Keratinocyte (primary cell): ENCODE measurements at regions not wholly inside any gene's neighbourhood (a gene's known extent, or its start where the extent isn't known, plus 50 kb on each side); places are given as distances from the start of the nearest gene placed in this dataset.

Experiments
- DNase-seq: peaks from one replicate; pipeline ENCODE4 v3.0.0-alpha.2; 2011; ENCODE audit warnings: low read depth, missing footprints, low spot score
- FAIRE-seq: peaks from 2 replicates; lab custom pipeline; 2011; peaks lifted over from hg19 to GRCh38; lab: Jason Lieb, UNC
- H2AFZ ChIP-seq: 2 replicates; pipeline ENCODE4 v1.6.0; 2012; ENCODE audit warnings: low read length, control low read depth, inconsistent platforms; ENCODE audit not compliant: control insufficient read depth
- H3K27ac ChIP-seq: 2 replicates; pipeline ENCODE4 v1.5.1; 2011; ENCODE audit warnings: low read length; ENCODE audit not compliant: control insufficient read depth, insufficient read depth
- H3K27me3 ChIP-seq: 3 replicates; pipeline ENCODE4 v1.6.0; 2011; ENCODE audit warnings: low read length; ENCODE audit not compliant: control insufficient read depth, insufficient read depth; ENCODE audit errors: extremely low read depth
- H3K36me3 ChIP-seq, 2 experiments: 2 replicates in 1 of 2; 3 replicates in 1 of 2; pipeline ENCODE4 v1.5.1; 2011; ENCODE audit warnings: low read length in 2 of 2, mild to moderate bottlenecking in 1 of 2; ENCODE audit not compliant: control insufficient read depth in 2 of 2, insufficient read depth in 2 of 2; ENCODE audit errors: extremely low read depth in 1 of 2
- H3K4me1 ChIP-seq: 3 replicates; pipeline ENCODE4 v1.5.1; 2011; ENCODE audit warnings: low read length; ENCODE audit not compliant: control insufficient read depth, insufficient read depth; ENCODE audit errors: extremely low read depth
- H3K4me2 ChIP-seq: 3 replicates; pipeline ENCODE4 v1.6.0; 2011; ENCODE audit warnings: low read depth, low read length; ENCODE audit not compliant: control insufficient read depth, insufficient read depth; ENCODE audit errors: extremely low read depth
- H3K4me3 ChIP-seq, 3 experiments: fragments of 200-600 bp in 1 of 3; sonication (generic) in 1 of 3; 2 replicates in 2 of 3; 3 replicates in 1 of 3; pipeline ENCODE4 v1.5.1; 2011 to 2016; ENCODE audit warnings: low read length in 3 of 3, mild to moderate bottlenecking in 3 of 3, control low read depth in 2 of 3, inconsistent platforms in 1 of 3, low read depth in 1 of 3, mixed read lengths in 1 of 3, mixed run types in 1 of 3, moderate library complexity in 1 of 3; ENCODE audit not compliant: control insufficient read depth in 2 of 3, insufficient read depth in 2 of 3; ENCODE audit errors: extremely low read depth in 1 of 3
- H3K79me2 ChIP-seq: 2 replicates; pipeline ENCODE4 v1.6.0; 2012; ENCODE audit warnings: low read length; ENCODE audit not compliant: control insufficient read depth, insufficient read depth
- H3K9ac ChIP-seq: 3 replicates; pipeline ENCODE4 v1.6.0; 2011; ENCODE audit warnings: low read length; ENCODE audit not compliant: control insufficient read depth, insufficient read depth; ENCODE audit errors: extremely low read depth
- H3K9me1 ChIP-seq: 3 replicates; pipeline ENCODE4 v1.6.0; 2011; ENCODE audit warnings: low read length; ENCODE audit not compliant: control insufficient read depth, insufficient read depth; ENCODE audit errors: extremely low read depth
- H3K9me3 ChIP-seq: 2 replicates; pipeline ENCODE4 v1.5.1; 2012; ENCODE audit warnings: low read depth, low read length; ENCODE audit not compliant: control insufficient read depth
- H4K20me1 ChIP-seq: 3 replicates; pipeline ENCODE4 v1.6.0; 2011; ENCODE audit warnings: low read length; ENCODE audit not compliant: control insufficient read depth, insufficient read depth; ENCODE audit errors: extremely low read depth
- EZH2 ChIP-seq: IDR thresholded peaks from one replicate; pipeline ENCODE4 v1.6.1; 2012; ENCODE audit warnings: inconsistent platforms, mild to moderate bottlenecking, low read length, moderate library complexity
- dilution Hi-C: fragments of 300-500 bp; cut with MboI; formaldehyde crosslinking; loops from one replicate; pipeline ENCODE4 v1.7.0; 2020; ENCODE audit warnings: low sequenced_read_pairs; ENCODE audit not compliant: extremely low pct_ligation_motif_present
- TF ChIP-seq, protein P1 (sequence below), 3 experiments: IDR thresholded peaks in 1 of 3; conservative IDR thresholded peaks in 1 of 3; optimal IDR thresholded peaks in 1 of 3; 2 replicates in 2 of 3; 3 replicates in 1 of 3; pipeline versions ENCODE3 to v1.5.1; 2011; ENCODE audit warnings: low read length in 3 of 3, mild to moderate bottlenecking in 3 of 3, moderate library complexity in 2 of 3, control low read depth in 1 of 3, inconsistent platforms in 1 of 3; ENCODE audit not compliant: insufficient read depth in 2 of 3; ENCODE audit errors: extremely low read depth in 1 of 3

DNA sequence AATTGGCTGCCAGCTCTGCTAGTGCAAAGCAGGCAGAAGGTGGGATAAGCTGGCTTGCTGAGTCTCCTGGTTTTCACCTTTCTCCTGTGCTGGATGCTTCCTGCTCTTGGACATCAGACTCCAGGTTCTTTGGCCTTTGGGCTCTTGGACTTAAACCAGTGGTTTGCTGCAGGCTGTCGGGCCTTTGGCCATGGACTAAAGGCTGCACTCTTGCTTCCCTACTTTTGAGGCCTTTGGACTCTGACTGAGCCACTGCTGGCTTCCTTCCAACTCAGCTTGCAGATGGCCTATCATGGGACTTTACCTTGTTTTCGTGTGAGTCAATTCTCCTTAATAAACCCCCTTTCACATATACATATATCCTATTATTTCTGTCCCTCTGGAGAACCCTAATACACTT, 1293.9 kb upstream of the CDH6 start:
- Histone ChIP-seq H3K9me3 (peaks cover under 1% of the 10 kb centered on the region), H3K4me3 (no peak overlapping the region), H2AFZ (no peak overlapping the region), H3K27me3 (no peaks in the 10 kb centered on the region), H3K27ac (no peak overlapping the region), H3K79me2 (no peaks in the 10 kb centered on the region), H3K9me1 (no peaks in the 10 kb centered on the region), H4K20me1 (no peaks in the 10 kb centered on the region), H3K9ac (no peak overlapping the region), H3K4me1 (no peaks in the 10 kb centered on the region), H3K4me2 (no peak overlapping the region), H3K36me3 (no peaks in the 10 kb centered on the region)
- DNase-seq (no peak), FAIRE-seq (no peak)
- TF ChIP-seq EZH2, result no peak
- TF ChIP-seq, protein P1, sequence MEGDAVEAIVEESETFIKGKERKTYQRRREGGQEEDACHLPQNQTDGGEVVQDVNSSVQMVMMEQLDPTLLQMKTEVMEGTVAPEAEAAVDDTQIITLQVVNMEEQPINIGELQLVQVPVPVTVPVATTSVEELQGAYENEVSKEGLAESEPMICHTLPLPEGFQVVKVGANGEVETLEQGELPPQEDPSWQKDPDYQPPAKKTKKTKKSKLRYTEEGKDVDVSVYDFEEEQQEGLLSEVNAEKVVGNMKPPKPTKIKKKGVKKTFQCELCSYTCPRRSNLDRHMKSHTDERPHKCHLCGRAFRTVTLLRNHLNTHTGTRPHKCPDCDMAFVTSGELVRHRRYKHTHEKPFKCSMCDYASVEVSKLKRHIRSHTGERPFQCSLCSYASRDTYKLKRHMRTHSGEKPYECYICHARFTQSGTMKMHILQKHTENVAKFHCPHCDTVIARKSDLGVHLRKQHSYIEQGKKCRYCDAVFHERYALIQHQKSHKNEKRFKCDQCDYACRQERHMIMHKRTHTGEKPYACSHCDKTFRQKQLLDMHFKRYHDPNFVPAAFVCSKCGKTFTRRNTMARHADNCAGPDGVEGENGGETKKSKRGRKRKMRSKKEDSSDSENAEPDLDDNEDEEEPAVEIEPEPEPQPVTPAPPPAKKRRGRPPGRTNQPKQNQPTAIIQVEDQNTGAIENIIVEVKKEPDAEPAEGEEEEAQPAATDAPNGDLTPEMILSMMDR (optimal IDR thresholded peaks at IDR 0.05 in 1 of 3, IDR thresholded peaks at IDR 0.05 in 1 of 3, conservative IDR thresholded peaks at IDR 0.05 in 1 of 3; ENCODE audit: extremely low read depth in 1 of 3, insufficient read depth in 2 of 3, low read length in 3 of 3), result no peak
- dilution Hi-C loops, result no loop called here

DNA sequence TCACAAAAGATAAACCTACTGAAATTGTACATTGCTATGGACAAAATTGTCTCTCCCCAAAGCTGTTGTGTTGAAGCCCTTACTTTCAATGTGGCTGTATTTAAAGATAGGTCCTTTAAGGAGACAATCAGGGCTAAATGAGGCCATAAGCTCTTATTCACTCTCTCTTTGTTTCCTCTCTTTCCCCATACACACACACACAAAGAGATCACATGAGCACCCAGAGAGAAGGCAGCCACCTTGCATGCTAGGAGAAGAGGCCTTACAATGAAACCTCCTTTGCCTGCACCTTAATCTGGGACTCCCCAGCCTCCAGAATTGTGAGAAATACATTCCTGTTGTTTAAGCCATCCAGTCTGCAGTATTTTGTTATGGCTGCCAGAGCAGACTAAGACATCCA, 1295.6 kb upstream of the CDH6 start:
- no peak for FAIRE-seq
- H3K4me2 ChIP-seq, result no peak overlapping the region
- no peak for DNase-seq
- H3K9ac ChIP-seq, result no peak overlapping the region
- H4K20me1 ChIP-seq, result no peaks in the 10 kb centered on the region
- no peak overlapping the region for H3K27ac ChIP-seq
- H2AFZ ChIP-seq, result no peak overlapping the region
- no peak overlapping the region for H3K4me3 ChIP-seq
- H3K36me3 ChIP-seq, result no peaks in the 10 kb centered on the region
- H3K79me2 ChIP-seq, result no peaks in the 10 kb centered on the region
- no peaks in the 10 kb centered on the region for H3K27me3 ChIP-seq
- no peaks in the 10 kb centered on the region for H3K4me1 ChIP-seq
- no peak for TF ChIP-seq EZH2
- TF ChIP-seq, protein P1 (optimal IDR thresholded peaks at IDR 0.05 in 1 of 3, IDR thresholded peaks at IDR 0.05 in 1 of 3, conservative IDR thresholded peaks at IDR 0.05 in 1 of 3; ENCODE audit: extremely low read depth in 1 of 3, insufficient read depth in 2 of 3, low read length in 3 of 3), result no peak
- dilution Hi-C loops, result no loop called here
- no peaks in the 10 kb centered on the region for H3K9me3 ChIP-seq
- H3K9me1 ChIP-seq, result no peaks in the 10 kb centered on the region
